GM18868 (cell line): ENCODE measurements at regions not wholly inside any gene's neighbourhood (a gene's known extent, or its start where the extent isn't known, plus 50 kb on each side); places are given as distances from the start of the nearest gene placed in this dataset.
"Not testable (repeated sequence)": the region's sequence is repeated elsewhere in the genome, so short reads cannot be mapped to it uniquely, and the experiment has no call there.

ENCODE experiments used
- ATAC-seq: cut with Tn5 transposase; IDR thresholded peaks from one replicate; pipeline ENCODE4 v1.9.1; 2021; ENCODE audit warnings: mild to moderate bottlenecking, moderate library complexity; ENCODE audit not compliant: unreplicated experiment

DNA sequence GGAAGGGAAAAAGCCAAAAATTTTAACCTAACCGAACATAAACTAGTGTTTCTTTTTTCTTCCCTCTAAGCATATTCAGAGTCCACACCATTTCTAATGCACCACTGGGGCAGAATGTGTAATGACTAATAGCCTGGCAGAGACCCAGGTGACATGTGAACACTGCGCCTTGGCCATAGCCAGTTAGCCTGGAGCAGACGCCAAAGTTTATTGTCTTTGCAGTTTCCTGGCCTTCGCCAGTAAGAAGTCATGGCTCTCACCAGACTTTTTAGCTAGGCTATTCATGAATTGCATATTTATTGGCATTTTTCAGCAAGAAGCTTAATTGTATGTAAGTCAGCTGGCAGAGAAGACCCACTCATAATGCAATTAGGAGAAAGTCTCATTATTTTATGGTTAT is 182.8 kb upstream of the SLC27A6 start:
- ATAC-seq, result no peak

DNA sequence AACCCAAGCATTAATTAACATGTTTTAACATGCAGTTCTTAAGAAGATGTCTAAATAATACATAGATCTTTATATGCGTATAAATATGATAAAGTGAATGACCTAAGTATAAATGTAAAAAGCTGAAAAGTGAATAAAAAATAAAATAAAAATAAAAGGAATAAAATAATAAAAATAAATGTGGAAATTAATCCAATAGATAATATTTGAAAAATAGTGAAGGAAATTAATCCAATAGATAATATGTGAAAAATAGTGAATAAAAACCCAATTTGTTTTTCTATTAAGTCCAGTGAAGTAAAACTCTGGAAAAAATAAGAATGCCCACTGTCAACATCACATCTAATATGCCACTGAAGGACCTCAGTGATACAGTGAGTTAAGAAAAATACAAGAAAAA is 180.6 kb upstream of the SLC27A6 start:
- no peak for ATAC-seq

DNA sequence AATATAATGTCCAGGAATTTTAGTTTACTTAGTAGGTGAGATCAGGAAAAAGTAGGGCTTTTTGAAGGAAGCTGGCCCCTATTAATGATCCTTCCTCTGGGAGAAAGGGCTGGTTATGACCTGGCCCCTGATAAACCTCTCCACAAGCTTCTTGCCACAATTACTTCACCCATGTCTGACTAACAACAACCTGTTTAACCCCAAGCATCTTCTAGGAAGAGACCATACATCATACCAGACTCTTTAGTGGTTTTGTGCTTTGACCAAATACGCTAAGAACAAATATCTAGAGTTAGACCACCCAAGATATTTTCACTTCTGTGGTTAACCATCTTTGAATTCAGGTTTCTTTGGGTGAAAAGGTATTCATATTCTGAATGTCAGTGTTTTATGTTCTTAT is 174.0 kb upstream of the SLC27A6 start:
- no peak for ATAC-seq

DNA sequence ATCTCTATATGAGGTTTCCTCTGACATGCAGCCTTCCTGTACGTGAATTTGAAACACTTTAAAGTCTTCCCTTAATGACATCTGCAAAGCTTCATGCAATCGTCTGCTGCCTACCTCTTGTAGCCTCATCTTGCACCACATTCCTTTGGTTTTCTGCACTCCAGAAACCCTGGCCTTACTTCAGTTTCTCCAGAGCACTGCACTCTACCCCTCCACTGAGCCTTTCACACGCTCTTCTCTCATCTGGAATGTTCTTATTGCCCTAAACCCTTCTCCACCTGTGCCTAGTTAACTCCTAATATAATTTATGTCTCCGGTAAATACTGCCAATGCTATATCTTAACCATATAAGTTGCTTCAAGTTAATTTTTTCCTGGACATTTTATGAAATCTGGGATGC is 168.8 kb upstream of the SLC27A6 start:
- ATAC-seq, result no peak

DNA sequence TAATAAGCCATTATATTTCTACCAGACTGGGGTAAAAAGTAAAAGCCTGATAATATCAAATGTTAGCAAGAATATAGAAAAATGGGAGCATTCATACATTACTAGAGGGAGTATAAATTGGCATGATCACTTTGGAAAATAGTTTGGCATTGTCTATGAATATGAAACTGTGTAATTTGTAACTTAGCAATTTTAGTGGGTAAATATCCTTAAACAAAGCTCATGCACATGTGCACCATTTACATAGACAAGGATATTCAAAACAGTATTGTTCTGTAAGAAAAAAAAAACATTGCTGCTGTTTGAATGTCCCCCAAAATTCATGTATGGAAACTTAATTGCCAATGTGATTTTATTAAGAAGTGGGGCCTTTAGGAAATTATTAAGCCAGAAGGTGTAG is 166.4 kb upstream of the SLC27A6 start:
- no peak for ATAC-seq

DNA sequence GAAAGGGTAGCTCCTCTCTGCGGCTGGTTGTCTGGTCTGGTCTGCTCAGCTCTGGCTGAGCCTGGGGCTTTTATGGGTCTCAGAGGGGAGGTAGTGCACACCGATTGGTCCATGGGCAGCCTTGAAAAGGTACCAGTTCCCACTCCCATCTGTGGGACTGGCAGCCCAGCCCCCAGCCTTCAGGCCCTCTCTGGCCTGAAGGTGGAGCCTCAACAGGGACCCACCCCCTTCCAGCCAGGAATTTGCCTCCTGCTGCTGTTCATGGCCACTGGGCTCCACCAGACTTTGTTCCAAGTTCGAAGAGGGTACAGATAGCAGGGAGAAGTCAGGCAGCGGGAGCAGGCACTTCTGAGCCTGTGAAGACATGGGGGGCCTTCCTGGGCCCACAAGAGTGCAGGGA is 165.3 kb upstream of the SLC27A6 start:
- no peak for ATAC-seq

DNA sequence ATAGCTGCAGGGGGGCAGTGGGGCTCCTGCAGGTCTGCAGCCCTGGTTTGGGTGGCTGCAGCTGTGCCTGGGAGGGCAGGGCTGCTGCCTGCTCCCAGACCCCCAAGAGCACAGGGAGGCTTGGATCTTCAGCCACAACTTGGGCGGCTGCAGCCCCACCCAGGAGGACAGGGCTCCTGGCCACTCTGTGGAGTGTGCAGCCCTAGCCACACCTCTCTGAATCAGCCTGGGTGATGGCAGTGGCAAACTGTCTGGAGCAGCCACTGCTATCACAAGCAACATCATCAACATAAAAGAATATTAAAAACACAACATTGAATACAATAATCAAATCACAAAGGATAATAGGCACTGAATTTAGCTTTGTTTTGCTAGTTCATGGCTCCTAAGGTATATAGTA is 164.9 kb upstream of the SLC27A6 start:
- ATAC-seq, result no peak

DNA sequence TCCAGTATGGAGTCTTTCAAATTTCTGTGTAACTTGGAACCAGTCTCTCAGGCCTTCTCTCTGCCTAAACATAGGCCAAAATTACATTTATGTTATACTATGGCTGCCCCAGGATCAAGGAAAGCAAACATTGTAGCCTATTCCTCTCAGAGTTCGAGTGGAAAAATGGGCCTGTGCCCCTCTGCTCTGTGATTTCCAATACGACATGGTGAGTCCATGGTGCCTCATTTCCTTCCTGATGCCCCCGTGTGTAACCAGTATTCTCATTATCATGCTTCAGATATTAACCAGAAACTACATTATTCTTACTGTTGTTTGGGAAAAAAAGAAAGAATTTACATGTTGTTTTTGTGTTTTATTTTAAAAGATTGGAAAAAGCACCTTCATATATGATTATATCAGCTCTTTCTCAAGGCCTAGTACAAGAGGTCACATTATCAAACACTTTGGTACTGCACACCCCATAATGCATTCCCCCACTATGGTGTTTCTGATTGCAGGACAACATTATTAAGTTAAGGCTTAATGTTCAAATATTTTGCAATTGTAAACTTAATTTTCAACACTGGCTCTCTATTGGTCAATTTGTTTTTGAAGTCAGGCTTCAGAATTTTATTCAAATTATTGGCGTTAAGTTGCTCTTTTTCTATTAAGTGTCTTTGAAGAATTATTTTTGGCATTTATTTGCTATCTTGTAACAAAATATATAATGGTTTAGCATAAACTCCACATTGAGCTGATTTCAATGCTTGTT is 151.8 kb upstream of the SLC27A6 start:
- ATAC-seq, result no peak

DNA sequence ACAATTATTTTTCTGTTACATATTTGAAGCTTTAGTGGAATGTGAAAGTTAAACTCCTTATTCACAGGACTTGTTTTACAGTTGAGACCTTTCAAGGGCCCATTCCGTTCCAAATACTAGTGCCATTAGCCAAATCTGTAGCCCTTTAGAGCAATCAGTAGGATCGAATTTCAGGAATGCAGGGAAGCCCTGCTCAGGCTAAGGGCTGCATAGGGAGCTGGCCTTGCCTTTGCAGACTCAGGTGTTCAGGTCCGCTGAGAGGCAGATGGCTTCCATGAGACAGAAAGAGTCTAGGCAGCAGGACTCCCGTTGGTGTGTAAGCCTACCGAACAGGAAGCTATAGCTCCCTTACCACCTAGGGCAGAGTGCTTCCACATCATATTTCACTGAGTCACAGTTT is 150.1 kb upstream of the SLC27A6 start:
- ATAC-seq, result no peak

DNA sequence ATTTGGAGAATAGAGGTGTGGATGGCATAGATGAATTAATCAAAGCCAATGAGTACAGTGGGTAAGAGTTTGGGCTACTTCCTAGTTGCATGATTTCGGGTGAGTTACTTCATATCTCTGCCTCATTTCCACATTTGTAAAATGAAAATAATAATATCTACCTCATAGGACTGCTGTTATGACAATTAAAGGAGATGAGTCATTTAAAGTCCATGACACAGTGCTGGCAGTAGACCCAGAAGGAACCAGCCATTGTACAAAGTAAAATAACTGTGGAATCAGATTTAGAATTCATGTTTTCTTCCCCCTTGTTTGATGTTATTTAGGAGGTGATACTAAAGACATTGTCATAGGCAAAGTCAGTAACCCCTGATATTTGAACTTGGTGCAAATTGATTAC is 139.5 kb upstream of the SLC27A6 start:
- ATAC-seq, result no peak

DNA sequence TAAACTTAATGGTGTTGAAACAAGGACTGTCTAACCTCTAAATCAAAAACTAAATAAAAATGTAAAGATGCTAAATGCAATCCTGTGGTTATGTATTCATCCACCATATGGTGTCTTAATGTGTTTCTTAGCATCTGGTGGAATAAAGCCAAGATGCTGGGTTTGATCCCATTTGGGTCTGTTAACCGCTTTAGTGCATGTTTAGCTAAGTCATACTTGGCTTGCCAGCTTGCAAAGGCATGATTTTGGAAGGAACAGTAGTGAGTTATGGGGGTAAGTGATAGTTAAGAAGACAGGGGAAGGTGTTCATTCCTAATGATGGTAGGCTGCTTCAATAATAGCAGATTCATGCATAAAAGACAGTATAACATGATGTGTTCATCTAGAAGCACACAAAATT is 139.0 kb upstream of the SLC27A6 start:
- ATAC-seq, result no peak

DNA sequence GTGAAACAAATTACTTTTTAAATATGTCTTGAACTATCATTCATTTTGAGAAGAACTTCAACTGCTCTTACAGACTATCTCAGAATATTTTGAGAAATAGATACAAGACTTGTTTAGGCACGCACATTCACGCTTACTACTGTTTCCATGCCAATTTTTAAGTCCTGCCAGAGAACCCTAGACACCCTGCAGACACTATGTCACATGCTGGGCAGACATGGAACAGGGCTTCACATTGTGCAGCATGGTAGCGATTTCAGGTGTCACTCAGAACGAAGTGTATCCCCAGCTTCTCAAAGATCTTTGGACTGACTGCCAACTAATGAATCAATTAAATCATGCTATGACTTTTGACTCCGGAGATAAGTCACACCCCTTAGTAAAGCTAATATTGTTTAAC is 128.7 kb upstream of the SLC27A6 start:
- no peak for ATAC-seq

DNA sequence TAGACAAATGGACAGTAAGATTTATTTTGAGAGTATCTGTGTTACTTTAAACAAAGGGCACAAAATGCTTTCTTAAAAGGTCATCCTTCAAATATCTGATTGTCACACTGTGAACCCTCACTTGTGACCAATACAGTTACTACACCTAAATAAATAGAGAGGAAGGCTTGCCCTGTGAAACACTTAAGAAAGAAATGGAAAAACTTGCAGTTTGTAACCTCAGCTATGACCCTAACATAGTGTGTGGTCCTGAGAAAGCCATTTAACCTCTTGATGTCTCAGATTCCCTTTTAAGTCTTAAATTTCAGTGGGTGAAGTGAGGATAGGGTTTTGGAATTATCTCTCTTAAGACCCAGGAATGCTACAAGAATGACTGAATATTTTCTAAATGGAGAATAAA is 126.7 kb upstream of the SLC27A6 start:
- ATAC-seq, result no peak

DNA sequence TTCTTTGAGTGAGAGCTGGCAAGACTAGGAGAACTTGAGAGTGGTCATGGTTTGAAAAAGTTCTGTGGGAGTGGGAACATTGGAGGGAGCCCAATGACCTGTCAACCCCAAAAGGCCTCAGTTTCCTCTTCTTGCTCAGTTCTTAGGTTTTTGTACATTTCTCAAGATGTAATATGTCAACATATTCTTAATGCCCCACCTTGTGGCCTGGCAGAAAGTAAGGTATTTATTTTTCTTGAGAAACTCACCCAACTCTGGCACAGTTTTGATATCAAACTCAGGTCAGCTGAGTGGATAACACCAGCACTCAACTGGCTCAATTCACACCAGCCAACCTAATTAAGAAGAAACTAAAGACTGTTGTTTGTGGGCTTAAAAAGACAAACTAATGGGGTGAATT is 123.0 kb upstream of the SLC27A6 start:
- no peak for ATAC-seq

DNA sequence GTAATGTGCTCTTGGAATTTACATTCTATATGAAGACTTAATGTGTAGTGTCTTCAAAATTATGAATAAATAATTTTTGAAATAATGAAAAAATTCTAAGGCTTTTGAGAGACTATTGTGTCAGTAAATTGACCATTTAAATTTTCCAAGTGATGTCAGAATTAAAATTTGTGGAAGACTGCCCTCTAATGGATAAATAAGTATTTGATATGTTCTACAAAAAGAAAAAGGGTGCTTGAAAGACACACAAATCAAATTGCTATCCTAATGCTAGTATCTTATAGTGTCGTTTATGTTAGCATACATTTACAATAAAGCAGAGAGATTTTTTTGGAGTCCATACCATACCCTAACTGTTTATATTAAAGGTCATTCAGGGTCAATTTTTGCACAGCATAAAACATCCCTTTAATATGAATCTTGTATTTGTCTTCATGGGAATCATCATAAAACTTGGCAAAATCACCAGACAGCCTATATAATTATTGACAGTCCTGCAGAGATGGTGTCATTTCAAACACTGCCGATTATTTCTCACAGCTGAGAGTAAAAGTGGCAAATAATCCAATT is 120.8 kb upstream of the SLC27A6 start:
- ATAC-seq, result no peak

DNA sequence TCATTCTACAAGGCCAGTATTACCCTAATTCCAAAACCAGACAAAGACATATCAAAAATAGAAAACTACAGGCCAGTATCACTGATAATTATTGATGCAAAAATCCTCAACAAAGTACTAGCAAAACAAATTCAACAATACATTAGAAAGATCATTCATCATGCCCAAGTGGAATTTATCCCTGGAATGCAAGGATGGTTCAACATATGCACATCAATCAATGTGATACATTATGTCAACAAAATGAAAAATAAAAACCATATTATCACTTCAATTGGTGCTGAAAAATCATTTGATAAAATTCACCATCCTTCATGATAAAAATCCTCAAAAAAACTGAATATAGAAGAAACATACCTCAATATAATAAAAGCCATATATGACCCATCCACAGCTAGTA is 115.2 kb upstream of the SLC27A6 start:
- no peak for ATAC-seq

DNA sequence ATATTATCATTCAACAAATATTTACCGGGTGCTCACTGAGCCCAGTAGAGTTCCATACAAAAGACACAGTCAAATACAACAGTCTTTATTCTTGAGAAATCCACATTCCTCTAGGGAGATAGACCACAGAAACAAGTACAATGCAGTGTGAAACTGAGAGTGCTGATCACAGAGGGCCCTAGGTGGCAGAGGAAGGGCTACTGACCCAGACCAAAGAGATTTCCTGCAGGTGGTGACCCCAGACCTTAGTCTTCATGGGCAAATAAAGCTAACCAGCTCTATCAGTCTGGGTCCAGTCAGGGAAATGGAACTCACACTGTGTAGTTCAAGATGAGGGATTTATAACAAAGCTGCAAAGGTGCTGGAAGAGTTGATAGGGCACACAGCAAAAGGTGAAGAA is 110.4 kb upstream of the SLC27A6 start:
- no peak for ATAC-seq

DNA sequence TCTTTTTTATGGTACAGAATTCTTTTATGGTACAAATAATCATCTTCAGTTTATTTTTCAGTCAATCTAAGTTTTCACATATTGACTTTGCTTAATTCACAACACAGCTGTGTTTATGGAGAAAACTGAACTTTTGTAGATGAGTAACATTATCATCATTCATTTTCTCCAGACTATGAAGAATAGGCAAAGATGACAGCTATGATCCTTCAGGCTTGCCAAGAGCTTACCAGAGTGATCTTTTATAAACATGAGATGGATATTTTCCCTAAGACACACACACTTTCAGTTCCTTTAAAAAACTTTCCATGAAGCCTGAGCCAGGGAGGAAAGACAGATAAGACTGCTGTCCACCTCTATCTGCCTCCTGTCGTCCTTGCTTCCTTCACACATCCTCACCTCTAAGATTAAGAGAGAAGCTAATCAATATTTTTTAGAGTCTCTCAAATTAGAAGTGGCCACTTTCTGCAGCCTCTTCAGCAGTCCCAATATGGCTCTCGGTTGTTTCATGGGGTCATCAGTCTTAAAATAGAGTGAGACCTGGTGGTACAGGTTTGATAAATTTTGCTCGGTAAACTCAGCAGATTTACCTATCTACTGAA is 108.1 kb upstream of the SLC27A6 start:
- ATAC-seq, result no peak

DNA sequence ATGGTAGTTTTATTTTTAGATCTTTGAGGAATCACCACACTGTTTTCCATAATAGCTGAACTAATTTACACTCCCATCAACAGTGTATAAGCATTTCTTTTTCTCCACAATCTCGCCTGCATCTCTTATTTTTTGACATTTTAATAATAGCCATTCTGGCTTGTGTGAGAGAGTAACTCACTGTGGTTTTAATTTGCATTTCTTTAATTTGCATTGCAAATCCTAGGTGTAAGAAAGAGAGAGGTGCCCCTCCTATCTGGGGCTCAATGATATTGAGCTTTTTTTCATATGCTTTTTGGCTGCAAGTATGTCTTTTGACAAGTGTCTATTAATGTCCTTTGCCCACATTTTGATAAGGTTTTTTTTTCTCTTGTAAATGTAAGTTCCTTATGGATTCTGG is 106.3 kb upstream of the SLC27A6 start:
- no peak for ATAC-seq

DNA sequence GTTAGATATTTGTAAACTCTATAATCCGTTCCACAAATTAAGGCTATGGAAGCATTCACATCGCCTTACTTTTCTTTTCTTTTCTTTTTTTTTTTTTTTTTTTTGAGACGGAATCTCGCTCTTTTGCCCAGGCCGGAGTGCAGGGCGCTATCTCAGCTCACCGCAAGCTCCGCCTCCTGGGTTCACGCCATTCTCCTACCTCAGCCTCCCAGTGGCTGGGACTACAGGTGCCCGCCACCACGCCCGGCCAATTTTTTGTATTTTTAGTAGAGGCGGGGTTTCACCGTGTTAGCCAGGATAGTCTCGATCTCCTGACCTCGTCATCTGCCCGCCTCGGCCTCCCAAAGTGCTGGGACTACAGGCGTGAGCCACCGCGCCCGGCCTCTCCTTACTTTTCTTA is 104.1 kb upstream of the SLC27A6 start:
- ATAC-seq, result not testable (repeated sequence)

DNA sequence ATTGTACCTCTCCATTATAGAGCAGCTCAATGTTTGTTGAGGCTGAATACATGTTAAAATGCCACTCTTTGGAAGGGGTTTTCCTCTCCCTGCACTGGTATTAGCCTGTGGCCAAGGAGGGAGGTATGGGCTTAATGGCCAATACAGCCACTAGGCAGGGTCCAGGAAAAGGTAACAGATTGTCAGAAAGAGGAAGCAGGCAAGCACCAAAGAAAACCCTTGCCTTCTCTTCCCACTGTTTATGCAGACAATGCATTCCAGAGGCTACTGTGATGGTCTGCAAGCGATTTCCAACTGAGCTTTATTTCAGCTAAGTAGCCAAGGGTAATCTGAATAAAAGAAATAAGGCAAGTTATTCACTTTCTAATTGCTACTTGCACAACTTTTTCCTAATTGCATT is 95.3 kb upstream of the SLC27A6 start:
- ATAC-seq, result no peak

DNA sequence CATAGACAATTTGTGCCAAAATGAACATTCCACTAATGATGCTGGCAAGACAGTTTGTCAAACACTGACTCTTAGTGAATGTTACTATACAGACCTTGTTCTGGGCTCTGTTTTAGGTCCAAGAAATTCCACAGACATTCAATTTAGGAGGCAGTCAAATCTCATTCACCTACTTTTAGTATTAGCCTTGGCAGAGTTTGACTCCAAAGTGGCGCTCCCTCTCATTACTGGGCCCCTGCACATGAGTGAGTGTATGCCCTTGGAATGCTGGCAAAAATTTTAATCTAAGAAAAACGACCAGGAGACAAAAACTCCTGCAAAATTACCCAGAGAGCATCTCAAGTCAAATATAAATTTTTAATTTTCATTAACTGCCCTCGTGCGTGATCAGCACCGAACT is 94.9 kb upstream of the SLC27A6 start:
- ATAC-seq, result no peak

DNA sequence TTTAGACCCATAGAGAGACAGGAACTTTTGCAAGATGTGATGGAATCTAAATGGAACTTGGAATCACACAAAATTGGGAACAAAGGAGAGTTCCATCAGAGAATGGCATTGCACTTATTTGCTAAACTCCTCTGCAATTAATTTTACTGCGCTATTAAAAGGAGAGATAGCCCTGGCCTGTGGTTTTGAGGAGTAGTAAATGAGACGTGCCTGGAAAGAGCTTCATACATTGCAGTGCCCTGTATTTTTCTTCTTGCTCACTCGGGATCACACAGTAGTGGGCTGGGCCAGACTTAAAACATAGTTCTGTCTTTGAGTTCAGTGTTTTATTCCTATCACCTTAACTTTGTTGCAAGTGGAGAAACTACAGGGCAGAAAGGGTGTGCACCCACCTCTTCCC is 94.4 kb upstream of the SLC27A6 start:
- ATAC-seq, result no peak
